ENCODE measurements at regions not wholly inside any gene's neighbourhood (a gene's known extent, or its start where the extent isn't known, plus 50 kb on each side); places are given as distances from the start of the nearest gene placed in this dataset.

DNA sequence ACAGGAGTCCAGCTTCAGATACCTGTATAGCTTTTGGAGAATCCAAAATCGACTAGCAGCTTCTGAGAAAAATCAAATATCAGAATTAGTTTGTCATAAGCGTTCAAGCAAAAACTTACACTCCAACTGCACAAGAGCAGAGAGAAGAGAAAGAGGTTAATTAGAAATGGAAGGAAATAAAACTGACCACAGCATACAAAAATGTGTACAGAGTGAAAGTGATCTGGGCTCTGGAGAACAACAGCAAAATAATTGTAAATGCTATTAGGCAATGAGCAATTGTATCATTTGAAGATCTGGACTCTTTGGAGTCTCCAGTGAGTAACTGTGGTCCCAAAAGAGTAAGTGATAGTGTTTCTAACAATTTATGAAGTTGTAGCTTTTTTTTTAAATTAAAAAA lies 867.3 kb downstream of the TRIB2 start:
- in situ Hi-C loops (cut with MboI; ENCODE audit: low sequenced_read_pairs, unreplicated experiment): no loop called here
- no peak for DNase-seq (ENCODE audit: low spot score)
- no peak for TF ChIP-seq CTCF (IDR thresholded peaks at IDR 0.05; ENCODE audit: borderline replicate concordance, control extremely low read depth, extremely low read depth, insufficient read depth, missing control alignments)

DNA sequence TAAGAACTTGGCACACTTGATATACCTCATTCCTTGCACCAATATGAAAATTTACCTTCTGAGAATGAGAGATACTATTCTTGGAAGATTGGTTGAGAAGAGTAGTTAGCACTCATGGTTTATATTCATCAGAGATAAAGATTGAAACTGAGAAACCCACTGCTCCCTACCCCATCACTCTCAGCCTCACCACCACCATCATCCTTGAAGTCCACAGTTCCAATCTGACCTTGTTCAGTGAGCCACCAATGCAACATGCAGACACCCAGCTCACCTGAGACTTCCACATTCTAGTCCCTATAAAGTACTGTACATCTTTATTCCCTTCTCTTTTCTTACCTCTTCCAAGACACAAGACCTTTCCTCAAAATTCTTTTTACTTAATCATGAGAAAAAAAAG lies 869.0 kb downstream of the TRIB2 start:
- in situ Hi-C loops (cut with MboI; ENCODE audit: low sequenced_read_pairs, unreplicated experiment): no loop called here
- TF ChIP-seq CTCF (IDR thresholded peaks at IDR 0.05; ENCODE audit: borderline replicate concordance, control extremely low read depth, extremely low read depth, insufficient read depth, missing control alignments): no peak
- no peak for DNase-seq (ENCODE audit: low spot score)

GRCh38 chr2:13596233-13596632 lies 879.5 kb downstream of the TRIB2 start:
- TF ChIP-seq CTCF (IDR thresholded peaks at IDR 0.05; ENCODE audit: borderline replicate concordance, control extremely low read depth, extremely low read depth, insufficient read depth, missing control alignments): no peak
- in situ Hi-C loops (cut with MboI; ENCODE audit: low sequenced_read_pairs, unreplicated experiment): no loop called here
- DNase-seq (ENCODE audit: low spot score): no peak

DNA sequence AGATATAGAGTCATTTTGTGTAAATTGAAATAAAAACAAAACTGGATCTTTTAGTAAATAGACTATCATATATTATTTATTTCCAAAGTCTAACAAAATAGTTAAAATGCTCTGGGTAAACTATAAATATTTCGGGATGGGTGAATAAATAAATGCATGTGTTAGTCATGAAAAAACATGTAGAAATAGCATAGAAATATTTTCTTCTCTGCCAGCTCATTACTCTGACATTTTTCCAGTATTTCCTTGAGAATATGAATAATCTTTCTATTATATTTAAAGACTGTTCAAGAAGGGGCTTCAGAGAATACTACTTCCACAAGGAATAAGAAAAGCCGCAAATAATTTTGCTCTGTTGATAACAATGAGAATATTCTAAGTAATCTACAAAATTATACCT lies 880.4 kb downstream of the TRIB2 start:
- no peak for TF ChIP-seq CTCF (IDR thresholded peaks at IDR 0.05; ENCODE audit: borderline replicate concordance, control extremely low read depth, extremely low read depth, insufficient read depth, missing control alignments)
- in situ Hi-C loops (cut with MboI; ENCODE audit: low sequenced_read_pairs, unreplicated experiment): no loop called here
- no peak for DNase-seq (ENCODE audit: low spot score)

- no peak for TF ChIP-seq CTCF (IDR thresholded peaks at IDR 0.05; ENCODE audit: borderline replicate concordance, control extremely low read depth, extremely low read depth, insufficient read depth, missing control alignments)
- in situ Hi-C loops (cut with MboI; ENCODE audit: low sequenced_read_pairs, unreplicated experiment): no loop called here
- no peak for DNase-seq (ENCODE audit: low spot score)
Observed at GRCh38 chr2:13601506-13601905, 884.8 kb downstream of the TRIB2 start.

DNA sequence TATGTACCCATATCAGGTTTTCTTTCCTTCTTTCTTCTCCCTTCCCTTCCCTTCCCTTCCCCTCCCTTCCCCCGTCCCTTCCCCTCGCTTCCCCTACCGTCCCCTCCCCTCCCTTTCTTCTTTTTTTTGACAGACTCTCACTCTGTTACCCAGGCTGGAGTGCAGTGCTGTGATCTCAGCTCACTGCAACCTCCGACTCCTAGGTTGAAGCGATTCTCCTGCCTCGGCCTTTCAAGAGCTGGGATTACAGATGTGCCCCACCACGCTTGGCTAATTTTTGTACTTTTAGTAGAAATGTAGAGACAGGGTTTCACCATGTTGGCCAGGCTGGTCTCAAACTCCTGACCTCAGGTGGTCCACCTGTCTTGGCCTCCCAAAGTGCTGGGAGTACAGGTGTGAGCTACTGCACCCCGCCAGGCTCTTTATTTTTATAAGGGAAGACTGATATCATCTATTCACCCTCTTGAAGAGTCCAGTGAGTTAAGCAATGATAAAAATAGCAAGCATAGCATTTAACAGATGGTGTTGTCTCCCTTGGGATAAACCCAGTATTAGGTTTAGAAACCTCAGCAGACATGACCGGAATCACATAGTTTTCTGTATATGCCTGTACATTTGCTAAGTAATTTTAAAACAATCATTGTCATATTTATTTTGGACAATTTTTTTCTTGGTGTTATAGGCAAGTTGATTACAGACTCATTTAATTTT lies 888.4 kb downstream of the TRIB2 start:
- no peak for TF ChIP-seq CTCF (IDR thresholded peaks at IDR 0.05; ENCODE audit: borderline replicate concordance, control extremely low read depth, extremely low read depth, insufficient read depth, missing control alignments)
- no peak for DNase-seq (ENCODE audit: low spot score)
- in situ Hi-C loops (cut with MboI; ENCODE audit: low sequenced_read_pairs, unreplicated experiment): no loop called here
